NCI-H2227 (cell line): ENCODE measurements at regions not wholly inside any gene's neighbourhood (a gene's known extent, or its start where the extent isn't known, plus 50 kb on each side); places are given as distances from the start of the nearest gene placed in this dataset.
"Not testable (repeated sequence)": the region's sequence is repeated elsewhere in the genome, so short reads cannot be mapped to it uniquely, and the experiment has no call there.

ENCODE experiments used
- DNase-seq: peaks from one replicate; lab custom pipeline; 2025; ENCODE audit not compliant: unreplicated experiment; lab: John Stamatoyannopoulos, UW

- DNase-seq: no peak
These were observed 54.5 kb downstream of the IRX5 start for GRCh38 chr16:54985156-54985555.

- no peak for DNase-seq
These were observed 55.0 kb downstream of the IRX5 start for GRCh38 chr16:54985668-54986067.

- no peak for DNase-seq
These were observed 55.7 kb downstream of the IRX5 start for GRCh38 chr16:54986409-54986808.

GRCh38 chr16:54987081-54987480 lies 56.4 kb downstream of the IRX5 start:
- DNase-seq: peak; percentile 28

- DNase-seq: no peak
These were observed 60.9 kb downstream of the IRX5 start for GRCh38 chr16:54991525-54991924.

- DNase-seq: not testable (repeated sequence)
These were observed 61.3 kb downstream of the IRX5 start for GRCh38 chr16:54991946-54992345.

GRCh38 chr16:54993106-54993895 lies 62.6 kb downstream of the IRX5 start:
- DNase-seq: no peak

- DNase-seq: no peak
These were observed 65.5 kb downstream of the IRX5 start for GRCh38 chr16:54996186-54996585.

GRCh38 chr16:54998834-54999233 lies 68.2 kb downstream of the IRX5 start:
- DNase-seq: no peak

- no peak for DNase-seq
These were observed 68.8 kb downstream of the IRX5 start for GRCh38 chr16:54999481-54999880.

- DNase-seq: no peak
These were observed 69.9 kb downstream of the IRX5 start for GRCh38 chr16:55000595-55000994.

GRCh38 chr16:55001931-55002330 lies 71.3 kb downstream of the IRX5 start:
- no peak for DNase-seq

- DNase-seq: no peak
These were observed 71.8 kb downstream of the IRX5 start for GRCh38 chr16:55002419-55002818.

GRCh38 chr16:55003306-55003705 lies 72.6 kb downstream of the IRX5 start:
- no peak for DNase-seq

- no peak for DNase-seq
These were observed 73.3 kb downstream of the IRX5 start for GRCh38 chr16:55003916-55004315.

- no peak for DNase-seq
These were observed 76.8 kb downstream of the IRX5 start for GRCh38 chr16:55007504-55007903.

GRCh38 chr16:55008836-55009510 lies 78.3 kb downstream of the IRX5 start:
- peak; percentile 7 for DNase-seq

- no peak for DNase-seq
These were observed 78.9 kb downstream of the IRX5 start for GRCh38 chr16:55009581-55009980.

- no peak for DNase-seq
These were observed 80.0 kb downstream of the IRX5 start for GRCh38 chr16:55010492-55011160.

GRCh38 chr16:55012362-55012761 lies 81.7 kb downstream of the IRX5 start:
- no peak for DNase-seq

GRCh38 chr16:55012793-55013192 lies 82.1 kb downstream of the IRX5 start:
- no peak for DNase-seq

- DNase-seq: no peak
These were observed 83.4 kb downstream of the IRX5 start for GRCh38 chr16:55014022-55014421.
